HUES64 (cell line): ENCODE measurements at regions not wholly inside any gene's neighbourhood (a gene's known extent, or its start where the extent isn't known, plus 50 kb on each side); places are given as distances from the start of the nearest gene placed in this dataset.

Experiments
- H3K27ac ChIP-seq: 2 replicates; pipeline ENCODE4 v1.7.0; 2013; ENCODE audit warnings: low read depth, low read length, inconsistent platforms
- H3K27me3 ChIP-seq: 2 replicates; pipeline ENCODE4 v1.6.1; 2013; ENCODE audit warnings: mild to moderate bottlenecking, low read length; ENCODE audit not compliant: insufficient read depth
- H3K36me3 ChIP-seq: 2 replicates; pipeline ENCODE4 v1.6.1; 2013; ENCODE audit warnings: mild to moderate bottlenecking, low read length; ENCODE audit not compliant: insufficient read depth
- H3K4me1 ChIP-seq: 2 replicates; pipeline ENCODE4 v1.6.1; 2013; ENCODE audit warnings: mild to moderate bottlenecking, low read length, moderate library complexity; ENCODE audit not compliant: insufficient read depth
- H3K4me3 ChIP-seq: 2 replicates; pipeline ENCODE4 v1.5.1; 2013; ENCODE audit warnings: mild to moderate bottlenecking, low read length, moderate library complexity
- H3K9ac ChIP-seq: 2 replicates; pipeline ENCODE4 v1.6.1; 2013; ENCODE audit warnings: mild to moderate bottlenecking, low read depth, low read length
- H3K9me3 ChIP-seq: 2 replicates; pipeline ENCODE4 v1.6.1; 2013; ENCODE audit warnings: low read depth, low read length; ENCODE audit not compliant: insufficient read depth
- WGBS: fragments of 150-250, 120-280 bp; methylation state at CpG from one replicate; pipeline ENCODE4 v1.1.7; 2013; ENCODE audit warnings: missing lambda C conversion rate; 5-methylcytosine and 5-hydroxymethylcytosine counted together

- Histone ChIP-seq H3K4me3 (no peak overlapping the region), H3K27me3 (no peaks in the 10 kb centered on the region), H3K36me3 (no peaks in the 10 kb centered on the region), H3K4me1 (peaks cover 47% of the 10 kb centered on the region), H3K27ac (no peak overlapping the region), H3K9me3 (no peaks in the 10 kb centered on the region), H3K9ac (no peak overlapping the region)
- 70% methylated on average over 5 of the region's 5 CpGs for WGBS
These were observed 106.4 kb downstream of the TUSC7 start for GRCh38 chr3:116815831-116816588.

- H3K36me3 ChIP-seq, result no peaks in the 10 kb centered on the region
- H3K4me3 ChIP-seq, result no peak overlapping the region
- WGBS, result 100% methylated on average over 1 of the region's 1 CpG
- no peaks in the 10 kb centered on the region for H3K9me3 ChIP-seq
- H3K4me1 ChIP-seq, result peaks cover 24% of the 10 kb centered on the region
- H3K27ac ChIP-seq, result no peak overlapping the region
- no peak overlapping the region for H3K9ac ChIP-seq
- no peaks in the 10 kb centered on the region for H3K27me3 ChIP-seq
These were observed 111.8 kb downstream of the TUSC7 start for GRCh38 chr3:116821371-116821770.

- Histone ChIP-seq H3K9me3 (no peaks in the 10 kb centered on the region), H3K27me3 (no peaks in the 10 kb centered on the region), H3K27ac (no peak overlapping the region), H3K4me1 (peaks cover 13% of the 10 kb centered on the region), H3K36me3 (no peaks in the 10 kb centered on the region), H3K9ac (no peak overlapping the region), H3K4me3 (no peak overlapping the region)
- 100% methylated on average over 1 of the region's 1 CpG for WGBS
These were observed 114.6 kb downstream of the TUSC7 start for GRCh38 chr3:116824208-116824607.

- Histone ChIP-seq H3K4me3 (no peak overlapping the region), H3K9ac (no peak overlapping the region), H3K27ac (no peak overlapping the region), H3K9me3 (no peaks in the 10 kb centered on the region), H3K36me3 (no peaks in the 10 kb centered on the region), H3K4me1 (0 out of 2 replicates have a peak, but pooled peaks cover 8% of the 10 kb centered on the region), H3K27me3 (no peaks in the 10 kb centered on the region)
These were observed 123.6 kb downstream of the TUSC7 start for GRCh38 chr3:116833202-116833601.

- no peaks in the 10 kb centered on the region for H3K9me3 ChIP-seq
- no peak overlapping the region for H3K4me3 ChIP-seq
- no peak overlapping the region for H3K9ac ChIP-seq
- no peak overlapping the region for H3K27ac ChIP-seq
- H3K36me3 ChIP-seq, result no peaks in the 10 kb centered on the region
- 0 out of 2 replicates have a peak, but pooled peaks cover 8% of the 10 kb centered on the region for H3K4me1 ChIP-seq
- H3K27me3 ChIP-seq, result no peaks in the 10 kb centered on the region
- WGBS, result 91% methylated on average over 1 of the region's 1 CpG
These were observed 125.2 kb downstream of the TUSC7 start for GRCh38 chr3:116834816-116835215.

GRCh38 chr3:116835658-116836057, 126.1 kb downstream of the TUSC7 start:
- Histone ChIP-seq H3K27ac (no peak overlapping the region), H3K36me3 (no peaks in the 10 kb centered on the region), H3K27me3 (no peaks in the 10 kb centered on the region), H3K9me3 (no peaks in the 10 kb centered on the region), H3K9ac (no peak overlapping the region), H3K4me1 (peaks cover 11% of the 10 kb centered on the region; the same call in 1 of the 2 replicates), H3K4me3 (no peak overlapping the region)
- WGBS, result 93% methylated on average over 1 of the region's 1 CpG

- WGBS, result 100% methylated on average over 2 of the region's 2 CpGs
These were observed 126.7 kb downstream of the TUSC7 start for GRCh38 chr3:116836286-116836685.

GRCh38 chr3:116837483-116837882, 127.9 kb downstream of the TUSC7 start:
- H3K9ac ChIP-seq, result no peak overlapping the region
- H3K27ac ChIP-seq, result no peak overlapping the region
- no peaks in the 10 kb centered on the region for H3K36me3 ChIP-seq
- no peaks in the 10 kb centered on the region for H3K9me3 ChIP-seq
- 93% methylated on average over 3 of the region's 3 CpGs for WGBS
- H3K27me3 ChIP-seq, result no peaks in the 10 kb centered on the region
- H3K4me3 ChIP-seq, result no peak overlapping the region
- peaks cover 29% of the 10 kb centered on the region for H3K4me1 ChIP-seq

More at GRCh38 chr3:116836286-116836685, 126.7 kb downstream of the TUSC7 start:
- Histone ChIP-seq H3K27ac (no peak overlapping the region), H3K9me3 (no peaks in the 10 kb centered on the region), H3K4me3 (no peak overlapping the region), H3K36me3 (no peaks in the 10 kb centered on the region), H3K9ac (no peak overlapping the region), H3K27me3 (no peaks in the 10 kb centered on the region), H3K4me1 (peaks cover 17% of the 10 kb centered on the region)

- Histone ChIP-seq H3K9me3 (no peaks in the 10 kb centered on the region), H3K4me3 (no peak overlapping the region), H3K9ac (no peak overlapping the region), H3K27me3 (no peaks in the 10 kb centered on the region), H3K36me3 (no peaks in the 10 kb centered on the region), H3K4me1 (peaks cover 38% of the 10 kb centered on the region), H3K27ac (no peak overlapping the region)
- WGBS, result 89% methylated on average over 6 of the region's 6 CpGs
These were observed 131.6 kb downstream of the TUSC7 start for GRCh38 chr3:116841003-116841735.

GRCh38 chr3:116842254-116842957, 132.8 kb downstream of the TUSC7 start:
- WGBS, result 60% methylated on average over 1 of the region's 2 CpGs
- Histone ChIP-seq H3K9me3 (peaks cover 3% of the 10 kb centered on the region; the same call in 1 of the 2 replicates), H3K27me3 (no peaks in the 10 kb centered on the region), H3K4me3 (no peak overlapping the region), H3K9ac (no peak overlapping the region), H3K27ac (no peak overlapping the region; the same call in 1 of the 2 replicates), H3K36me3 (no peaks in the 10 kb centered on the region), H3K4me1 (peaks cover 38% of the 10 kb centered on the region)
